ENCODE measurements at regions not wholly inside any gene's neighbourhood (a gene's known extent, or its start where the extent isn't known, plus 50 kb on each side); places are given as distances from the start of the nearest gene placed in this dataset.
A peak's percentile ranks its signal among the peaks of the same experiment; 100 is the strongest.

- Histone ChIP-seq H3K36me3 (no peaks in the 10 kb centered on the region), H3K4me3 (no peak overlapping the region), H3K9me3 (peaks cover 0 to 3% of the 10 kb centered on the region in 2 donors), H3K27me3 (no peaks in the 10 kb centered on the region), H3K4me1 (no peaks in the 10 kb centered on the region), H3K27ac (no peak overlapping the region)
- no peak for TF ChIP-seq POLR2A (IDR thresholded peaks at IDR 0.05)
- no peak for TF ChIP-seq CTCF (IDR thresholded peaks at IDR 0.05)
- no peak for DNase-seq
- intact Hi-C loops (cut with DNase I; ENCODE audit: low total_unique reads): no loop called here
These were observed 198.3 kb downstream of the PCDH10 start for GRCh38 chr4:133347409-133347808.

GRCh38 chr4:133324491-133324890 is 175.4 kb downstream of the PCDH10 start:
- no peak for DNase-seq
- H3K4me3 ChIP-seq: no peak overlapping the region
- no peaks in the 10 kb centered on the region for H3K27me3 ChIP-seq
- no peaks in the 10 kb centered on the region for H3K9me3 ChIP-seq
- H3K4me1 ChIP-seq: no peaks in the 10 kb centered on the region
- H3K36me3 ChIP-seq: no peaks in the 10 kb centered on the region
- intact Hi-C loops (cut with DNase I; ENCODE audit: low total_unique reads): no loop called here
- H3K27ac ChIP-seq: no peak overlapping the region
- TF ChIP-seq POLR2A (IDR thresholded peaks at IDR 0.05): no peak
- no peak for TF ChIP-seq CTCF (IDR thresholded peaks at IDR 0.05)

- Histone ChIP-seq H3K4me3 (no peak overlapping the region), H3K27me3 (no peaks in the 10 kb centered on the region), H3K4me1 (no peaks in the 10 kb centered on the region), H3K9me3 (no peaks in the 10 kb centered on the region), H3K36me3 (no peaks in the 10 kb centered on the region), H3K27ac (no peak overlapping the region)
- TF ChIP-seq POLR2A (IDR thresholded peaks at IDR 0.05) (no peak), CTCF (IDR thresholded peaks at IDR 0.05) (no peak)
- intact Hi-C loops (cut with DNase I; ENCODE audit: low total_unique reads): no loop called here
- no peak for DNase-seq
These were observed 174.6 kb downstream of the PCDH10 start for GRCh38 chr4:133323670-133324069.

- TF ChIP-seq CTCF (IDR thresholded peaks at IDR 0.05) (peak in 1 of 4 experiments; percentile 12), POLR2A (IDR thresholded peaks at IDR 0.05) (no peak)
- intact Hi-C loops (cut with DNase I; ENCODE audit: low total_unique reads): no loop called here
These were observed 171.6 kb downstream of the PCDH10 start for GRCh38 chr4:133320576-133321170.

GRCh38 chr4:133316909-133317308 is 167.8 kb downstream of the PCDH10 start:
- intact Hi-C loops (cut with DNase I; ENCODE audit: low total_unique reads): no loop called here
- Histone ChIP-seq H3K36me3 (no peaks in the 10 kb centered on the region), H3K9me3 (no peaks in the 10 kb centered on the region), H3K27ac (no peak overlapping the region), H3K4me1 (no peaks in the 10 kb centered on the region), H3K27me3 (no peaks in the 10 kb centered on the region), H3K4me3 (no peak overlapping the region)
- no peak for DNase-seq
- TF ChIP-seq POLR2A (IDR thresholded peaks at IDR 0.05): no peak
- TF ChIP-seq CTCF (IDR thresholded peaks at IDR 0.05): no peak

More at GRCh38 chr4:133320576-133321170, 171.6 kb downstream of the PCDH10 start:
- no peaks in the 10 kb centered on the region for H3K27me3 ChIP-seq
- H3K9me3 ChIP-seq: no peaks in the 10 kb centered on the region
- no peaks in the 10 kb centered on the region for H3K4me1 ChIP-seq
- H3K4me3 ChIP-seq: no peak overlapping the region
- no peak overlapping the region for H3K27ac ChIP-seq
- no peaks in the 10 kb centered on the region for H3K36me3 ChIP-seq
- no peak for DNase-seq

Measured in uterus (tissue), 3 donors.